CMK (cell line): ENCODE measurements at regions not wholly inside any gene's neighbourhood (a gene's known extent, or its start where the extent isn't known, plus 50 kb on each side); places are given as distances from the start of the nearest gene placed in this dataset.
"Not testable (repeated sequence)": the region's sequence is repeated elsewhere in the genome, so short reads cannot be mapped to it uniquely, and the experiment has no call there.

ENCODE experiments used
- DNase-seq: peaks from one replicate; pipeline ENCODE4 v3.0.0-alpha.2; 2010; ENCODE audit warnings: low read depth

GRCh38 chr13:70630247-70630646 lies 522.0 kb upstream of the KLHL1 start:
- DNase-seq = no peak

- no peak for DNase-seq
Observed at GRCh38 chr13:70623239-70623638, 515.0 kb upstream of the KLHL1 start.

- no peak for DNase-seq
Observed at GRCh38 chr13:70622796-70623195, 514.5 kb upstream of the KLHL1 start.

- DNase-seq = no peak
Observed at GRCh38 chr13:70619936-70620335, 511.7 kb upstream of the KLHL1 start.

GRCh38 chr13:70616847-70617246 lies 508.6 kb upstream of the KLHL1 start:
- no peak for DNase-seq

GRCh38 chr13:70613295-70613694 lies 505.0 kb upstream of the KLHL1 start:
- no peak for DNase-seq

GRCh38 chr13:70612881-70613280 lies 504.6 kb upstream of the KLHL1 start:
- no peak for DNase-seq

- DNase-seq = no peak
Observed at GRCh38 chr13:70604448-70604847, 496.2 kb upstream of the KLHL1 start.

GRCh38 chr13:70593716-70594115 lies 485.5 kb upstream of the KLHL1 start:
- DNase-seq = no peak

- DNase-seq = no peak
Observed at GRCh38 chr13:70585109-70585508, 476.9 kb upstream of the KLHL1 start.

- no peak for DNase-seq
Observed at GRCh38 chr13:70580825-70581224, 472.6 kb upstream of the KLHL1 start.

GRCh38 chr13:70579941-70580340 lies 471.7 kb upstream of the KLHL1 start:
- DNase-seq = no peak

- no peak for DNase-seq
Observed at GRCh38 chr13:70571221-70571620, 463.0 kb upstream of the KLHL1 start.

GRCh38 chr13:70568571-70568970 lies 460.3 kb upstream of the KLHL1 start:
- peak; percentile 12 for DNase-seq

- DNase-seq = no peak
Observed at GRCh38 chr13:70544706-70545105, 436.5 kb upstream of the KLHL1 start.

- DNase-seq = no peak
Observed at GRCh38 chr13:70541451-70541850, 433.2 kb upstream of the KLHL1 start.

GRCh38 chr13:70534466-70534865 lies 426.2 kb upstream of the KLHL1 start:
- DNase-seq = no peak

GRCh38 chr13:70529652-70530051 lies 421.4 kb upstream of the KLHL1 start:
- DNase-seq = no peak

- no peak for DNase-seq
Observed at GRCh38 chr13:70527599-70527998, 419.3 kb upstream of the KLHL1 start.

- DNase-seq = no peak
Observed at GRCh38 chr13:70523622-70524021, 415.4 kb upstream of the KLHL1 start.

- DNase-seq = no peak
Observed at GRCh38 chr13:70520275-70521036, 412.2 kb upstream of the KLHL1 start.

GRCh38 chr13:70518081-70518480 lies 409.8 kb upstream of the KLHL1 start:
- DNase-seq = no peak

- DNase-seq = no peak
Observed at GRCh38 chr13:70516226-70516625, 408.0 kb upstream of the KLHL1 start.

- DNase-seq = not testable (repeated sequence)
Observed at GRCh38 chr13:70511861-70512417, 403.7 kb upstream of the KLHL1 start.
